ENCODE measurements at regions not wholly inside any gene's neighbourhood (a gene's known extent, or its start where the extent isn't known, plus 50 kb on each side); places are given as distances from the start of the nearest gene placed in this dataset.
"Not testable (repeated sequence)": the region's sequence is repeated elsewhere in the genome, so short reads cannot be mapped to it uniquely, and the experiment has no call there.

DNA sequence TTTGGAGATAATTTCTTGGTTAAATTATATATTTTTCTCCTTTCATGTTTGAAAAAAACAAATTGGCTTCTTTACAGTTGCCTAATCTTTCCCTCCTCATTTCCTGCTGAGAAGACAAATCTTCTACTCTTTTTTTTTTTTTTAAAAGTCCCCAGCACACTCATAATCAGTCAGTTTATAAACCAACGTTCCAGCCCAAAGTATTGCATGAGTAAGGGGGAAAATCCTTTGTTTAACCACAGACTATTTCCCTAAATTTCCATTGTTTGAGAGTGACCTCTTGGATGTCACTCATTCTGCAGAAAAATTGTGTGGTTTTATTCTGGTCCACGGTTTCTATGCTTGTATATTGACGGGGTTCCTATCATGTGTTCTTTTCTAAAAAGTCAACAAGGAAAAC is 55.1 kb upstream of the TLR4 start:
- Histone ChIP-seq H3K9me3 (no peaks in the 10 kb centered on the region), H3K4me3 (no peak overlapping the region), H3K4me1 (peaks cover 9% of the 10 kb centered on the region; the same call in 1 of the 2 replicates), H4K20me1 (no peaks in the 10 kb centered on the region), H3K4me2 (no peak overlapping the region), H3K27ac (no peak overlapping the region), H3K9ac (no peak overlapping the region), H3K36me3 (no peaks in the 10 kb centered on the region), H3K27me3 (no peaks in the 10 kb centered on the region)
- TF ChIP-seq Cebpa-rat (IDR thresholded peaks at IDR 0.05), result no peak

- H3K4me3 ChIP-seq, result no peak overlapping the region
- no peaks in the 10 kb centered on the region for H3K36me3 ChIP-seq
- no peaks in the 10 kb centered on the region for H3K9me3 ChIP-seq
- TF ChIP-seq Cebpa-rat (IDR thresholded peaks at IDR 0.05), result no peak
- H3K27ac ChIP-seq, result no peak overlapping the region
- peak overlapping the region; percentile 65 for H3K4me2 ChIP-seq
- no peak overlapping the region for H3K9ac ChIP-seq
- H4K20me1 ChIP-seq, result no peaks in the 10 kb centered on the region
- no peaks in the 10 kb centered on the region for H3K27me3 ChIP-seq
- H3K4me1 ChIP-seq, result peaks cover 11% of the 10 kb centered on the region; the same call in 1 of the 2 replicates
Observed at GRCh38 chr9:117644932-117645636, 59.1 kb upstream of the TLR4 start.

- no peak overlapping the region for H3K9ac ChIP-seq
- H3K4me2 ChIP-seq, result peak overlapping the region; percentile 65
- H3K4me3 ChIP-seq, result no peak overlapping the region
- no peak for TF ChIP-seq Cebpa-rat (IDR thresholded peaks at IDR 0.05)
- H4K20me1 ChIP-seq, result no peaks in the 10 kb centered on the region
- H3K36me3 ChIP-seq, result no peaks in the 10 kb centered on the region
- H3K27me3 ChIP-seq, result no peaks in the 10 kb centered on the region
- H3K27ac ChIP-seq, result no peak overlapping the region
- H3K4me1 ChIP-seq, result peaks cover 11% of the 10 kb centered on the region; the same call in 1 of the 2 replicates
- H3K9me3 ChIP-seq, result no peaks in the 10 kb centered on the region
Observed at GRCh38 chr9:117644133-117644931, 59.9 kb upstream of the TLR4 start.

- no peaks in the 10 kb centered on the region for H3K27me3 ChIP-seq
- H3K27ac ChIP-seq, result no peak overlapping the region
- H3K9ac ChIP-seq, result no peak overlapping the region
- no peak overlapping the region for H3K4me3 ChIP-seq
- TF ChIP-seq Cebpa-rat (IDR thresholded peaks at IDR 0.05), result no peak
- no peaks in the 10 kb centered on the region for H3K36me3 ChIP-seq
- H3K4me1 ChIP-seq, result peaks cover 11% of the 10 kb centered on the region; the same call in 1 of the 2 replicates
- no peaks in the 10 kb centered on the region for H3K9me3 ChIP-seq
- no peaks in the 10 kb centered on the region for H4K20me1 ChIP-seq
- no peak overlapping the region for H3K4me2 ChIP-seq
Observed at GRCh38 chr9:117643288-117643654, 60.9 kb upstream of the TLR4 start.

DNA sequence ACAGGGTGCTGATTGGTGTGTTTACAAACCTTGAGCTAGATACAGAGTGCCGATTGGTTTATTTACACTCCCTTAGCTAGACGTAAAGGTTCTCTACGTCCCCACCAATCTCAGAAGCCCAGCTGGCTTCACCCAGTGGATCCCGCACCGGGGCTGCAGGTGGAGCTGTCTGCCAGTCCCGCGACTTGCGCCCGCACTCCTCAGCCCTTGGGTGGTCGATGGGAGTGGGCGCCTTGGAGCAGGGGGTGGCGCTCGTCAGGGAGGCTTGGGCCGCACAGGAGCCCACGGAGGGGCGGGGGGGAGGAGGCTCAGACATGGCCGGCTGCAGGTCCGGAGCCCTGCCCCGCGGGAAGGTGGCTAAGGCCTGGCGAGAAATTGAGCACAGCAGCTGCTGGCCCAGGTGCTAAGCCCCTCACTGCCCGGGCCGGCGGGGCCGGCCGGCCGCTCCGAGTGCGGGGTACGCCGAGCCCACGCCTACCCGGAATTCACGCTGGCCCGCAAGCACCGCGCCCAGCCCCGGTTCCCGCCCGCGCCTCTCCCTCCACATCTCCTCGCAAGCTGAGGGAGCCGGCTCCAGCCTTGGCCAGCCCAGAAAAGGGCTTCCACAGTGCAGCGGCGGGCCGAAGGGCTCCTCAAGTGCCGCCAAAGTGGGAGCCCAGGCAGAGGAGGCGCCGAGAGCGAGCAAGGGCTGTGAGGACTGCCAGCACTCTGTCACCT is 61.5 kb upstream of the TLR4 start:
- not testable (repeated sequence) for H3K9ac ChIP-seq, H3K27me3 ChIP-seq, H3K4me2 ChIP-seq, H3K9me3 ChIP-seq, H3K4me3 ChIP-seq, H4K20me1 ChIP-seq, H3K27ac ChIP-seq, H3K36me3 ChIP-seq
- H3K4me1 ChIP-seq, result peaks cover 11% of the 10 kb centered on the region; the same call in 1 of the 2 replicates

GRCh38 chr9:117636681-117637080 is 67.5 kb upstream of the TLR4 start:
- Histone ChIP-seq H3K4me1 (no peaks in the 10 kb centered on the region), H4K20me1 (no peaks in the 10 kb centered on the region), H3K9me3 (no peaks in the 10 kb centered on the region), H3K4me2 (no peak overlapping the region), H3K27ac (no peak overlapping the region), H3K27me3 (no peaks in the 10 kb centered on the region), H3K36me3 (no peaks in the 10 kb centered on the region), H3K9ac (no peak overlapping the region), H3K4me3 (no peak overlapping the region)
- no peak for TF ChIP-seq Cebpa-rat (IDR thresholded peaks at IDR 0.05)

DNA sequence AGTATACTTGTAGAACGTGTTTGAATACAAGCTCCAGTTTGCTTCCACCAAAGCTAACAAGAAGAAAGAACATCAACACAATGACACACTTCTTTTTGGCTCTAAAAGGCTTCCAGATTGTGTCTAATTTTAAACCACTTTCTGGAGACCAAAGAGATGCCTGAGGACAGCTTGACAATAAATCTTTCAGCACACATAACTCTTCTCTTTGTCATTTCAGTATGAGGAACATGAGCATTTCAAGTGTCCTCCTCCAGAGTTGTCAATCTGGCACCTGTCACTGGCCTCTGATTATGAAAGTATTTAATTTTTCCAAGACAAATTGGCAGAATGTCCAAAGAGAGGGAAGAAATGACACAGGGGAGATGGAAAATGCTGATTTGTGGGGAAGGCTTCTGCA is 79.0 kb upstream of the TLR4 start:
- TF ChIP-seq Cebpa-rat (IDR thresholded peaks at IDR 0.05), result no peak
- H3K27me3 ChIP-seq, result no peaks in the 10 kb centered on the region
- no peaks in the 10 kb centered on the region for H3K4me1 ChIP-seq

DNA sequence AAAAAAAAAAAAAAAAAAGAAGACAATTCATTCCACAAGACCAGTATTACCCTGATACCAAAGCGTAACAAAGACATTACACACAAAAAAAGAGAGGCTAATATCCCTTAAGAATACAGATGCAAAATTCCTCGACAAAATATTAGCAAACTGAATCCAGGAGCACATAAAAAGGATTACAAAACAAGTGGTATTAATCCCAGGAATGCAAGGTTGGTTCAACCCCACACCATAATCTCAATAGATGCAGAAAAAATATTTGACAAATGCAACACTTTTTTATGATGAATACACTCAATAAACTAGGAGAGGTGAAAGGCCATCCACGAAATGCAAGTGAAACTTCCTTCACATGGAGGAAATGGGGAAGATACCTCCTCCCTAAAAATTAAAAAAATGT is 80.1 kb upstream of the TLR4 start:
- Histone ChIP-seq H3K4me2 (no peak overlapping the region), H3K27me3 (no peaks in the 10 kb centered on the region), H3K36me3 (no peaks in the 10 kb centered on the region), H3K9ac (no peak overlapping the region), H3K9me3 (peaks cover 17% of the 10 kb centered on the region; the same call in 1 of the 2 replicates), H3K4me3 (no peak overlapping the region), H3K27ac (no peak overlapping the region), H3K4me1 (no peaks in the 10 kb centered on the region), H4K20me1 (no peaks in the 10 kb centered on the region)
- no peak for TF ChIP-seq Cebpa-rat (IDR thresholded peaks at IDR 0.05)

More for the DNA sequence above, 79.0 kb upstream of the TLR4 start:
- Histone ChIP-seq H3K9me3 (peaks cover 17% of the 10 kb centered on the region; the same call in 1 of the 2 replicates), H3K4me3 (no peak overlapping the region), H4K20me1 (no peaks in the 10 kb centered on the region), H3K4me2 (no peak overlapping the region), H3K9ac (no peak overlapping the region), H3K36me3 (no peaks in the 10 kb centered on the region), H3K27ac (no peak overlapping the region)

DNA sequence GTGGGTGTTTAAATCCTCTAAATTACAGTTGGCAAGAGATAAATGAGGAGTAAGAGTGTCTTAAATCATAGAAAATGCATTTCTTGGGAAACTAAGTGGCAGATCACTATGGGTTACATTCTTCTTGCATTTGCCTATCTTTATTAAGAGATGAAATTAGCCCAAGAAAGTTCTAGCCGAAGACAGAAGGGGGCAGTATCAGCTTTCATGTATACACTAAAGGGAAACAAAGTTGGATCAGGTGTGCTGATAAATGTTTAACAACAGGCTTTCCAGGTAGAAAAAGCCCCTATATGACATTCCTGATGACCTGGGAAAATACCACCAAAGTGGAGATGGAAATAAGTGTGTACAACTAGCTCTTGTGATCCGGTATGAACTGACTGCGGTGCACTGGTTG is 81.9 kb upstream of the TLR4 start:
- Histone ChIP-seq H3K9me3 (peaks cover 17% of the 10 kb centered on the region; the same call in 1 of the 2 replicates), H3K27ac (no peak overlapping the region), H3K4me1 (no peaks in the 10 kb centered on the region), H3K9ac (no peak overlapping the region), H3K4me2 (no peak overlapping the region), H3K27me3 (no peaks in the 10 kb centered on the region), H4K20me1 (no peaks in the 10 kb centered on the region), H3K36me3 (no peaks in the 10 kb centered on the region), H3K4me3 (no peak overlapping the region)
- TF ChIP-seq Cebpa-rat (IDR thresholded peaks at IDR 0.05), result no peak

DNA sequence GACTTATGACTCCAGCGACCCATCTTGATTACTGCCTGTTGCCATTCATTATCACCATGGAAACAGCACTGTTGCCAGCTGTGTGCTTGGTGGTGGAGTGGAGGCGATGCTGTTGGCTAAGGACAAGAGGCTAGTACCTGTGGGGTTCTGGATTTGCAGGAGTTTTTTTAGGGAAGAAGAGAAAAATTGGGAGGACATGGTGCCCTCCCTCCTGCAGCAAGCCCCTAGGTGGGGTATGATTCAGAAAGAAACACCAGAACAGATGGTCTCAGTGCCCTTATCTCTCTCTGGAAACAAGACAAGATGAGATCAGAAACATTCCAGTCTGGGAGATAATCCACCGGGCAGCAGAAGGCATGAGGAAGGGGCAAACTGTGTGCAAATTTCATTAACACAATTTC is 87.8 kb upstream of the TLR4 start:
- H3K4me3 ChIP-seq, result no peak overlapping the region
- no peaks in the 10 kb centered on the region for H3K4me1 ChIP-seq
- no peak for TF ChIP-seq Cebpa-rat (IDR thresholded peaks at IDR 0.05)
- no peak overlapping the region for H3K9ac ChIP-seq
- no peaks in the 10 kb centered on the region for H4K20me1 ChIP-seq
- H3K27me3 ChIP-seq, result no peaks in the 10 kb centered on the region
- H3K4me2 ChIP-seq, result no peak overlapping the region
- no peaks in the 10 kb centered on the region for H3K9me3 ChIP-seq
- no peaks in the 10 kb centered on the region for H3K36me3 ChIP-seq
- H3K27ac ChIP-seq, result no peak overlapping the region

All from BLaER1 (cell line).